ENCODE measurements at regions not wholly inside any gene's neighbourhood (a gene's known extent, or its start where the extent isn't known, plus 50 kb on each side); places are given as distances from the start of the nearest gene placed in this dataset.
"Not testable (repeated sequence)": the region's sequence is repeated elsewhere in the genome, so short reads cannot be mapped to it uniquely, and the experiment has no call there.

- TF ChIP-seq CTCF (IDR thresholded peaks at IDR 0.05) = peak in 3 of 4 experiments; percentile 22 to 48 (median 22)
- not testable (repeated sequence) for H3K4me3 ChIP-seq, H3K36me3 ChIP-seq, H3K27me3 ChIP-seq, H3K9me3 ChIP-seq, H3K4me1 ChIP-seq, ATAC-seq, H3K27ac ChIP-seq
- 0 to 25% methylated on average over 3 to 4 of the region's 4 CpGs for WGBS, 2 donors (ENCODE audit: low coverage in 1 of 2)
These were observed 125.8 kb downstream of the KBTBD2 start for GRCh38 chr7:32765649-32766251.

GRCh38 chr7:32765185-32765584 lies 126.4 kb downstream of the KBTBD2 start:
- WGBS, 2 donors (ENCODE audit: low coverage in 1 of 2) = 93 to 94% methylated on average over 2 to 3 of the region's 3 CpGs
- no peak for ATAC-seq
- H3K4me1 ChIP-seq = peaks cover 0 to 7% (median 0%) of the 10 kb centered on the region in 3 donors

GRCh38 chr7:32762925-32763293 lies 128.7 kb downstream of the KBTBD2 start:
- Histone ChIP-seq H3K4me3 (no peak overlapping the region), H3K27me3 (no peaks in the 10 kb centered on the region), H3K4me1 (peaks cover 0 to 7% (median 0%) of the 10 kb centered on the region in 3 donors), H3K27ac (no peak overlapping the region), H3K9me3 (no peaks in the 10 kb centered on the region), H3K36me3 (no peaks in the 10 kb centered on the region)
- no peak for ATAC-seq
- WGBS, 2 donors (ENCODE audit: low coverage in 1 of 2) = 47 to 61% methylated on average over 17 to 18 of the region's 23 CpGs
- no peak for TF ChIP-seq CTCF (IDR thresholded peaks at IDR 0.05)
- no peak for TF ChIP-seq EP300 (IDR thresholded peaks at IDR 0.05)

More at GRCh38 chr7:32765185-32765584, 126.4 kb downstream of the KBTBD2 start:
- Histone ChIP-seq H3K27me3 (no peaks in the 10 kb centered on the region), H3K9me3 (no peaks in the 10 kb centered on the region), H3K27ac (no peak overlapping the region), H3K4me3 (no peak overlapping the region), H3K36me3 (no peaks in the 10 kb centered on the region)
- TF ChIP-seq POLR2A (IDR thresholded peaks at IDR 0.05) (no peak), POLR2AphosphoS5 (IDR thresholded peaks at IDR 0.05) (no peak), CTCF (IDR thresholded peaks at IDR 0.05) (no peak), EP300 (IDR thresholded peaks at IDR 0.05) (no peak)

- H3K4me3 ChIP-seq = peak overlapping the region in 1 of 2 donors; percentile 12
- ATAC-seq, H3K27me3 ChIP-seq, H3K9me3 ChIP-seq, H3K27ac ChIP-seq, H3K4me1 ChIP-seq, H3K36me3 ChIP-seq: not testable (repeated sequence)
- 63 to 66% methylated on average over 10 to 19 of the region's 29 CpGs for WGBS, 2 donors (ENCODE audit: low coverage in 1 of 2)
These were observed 129.2 kb downstream of the KBTBD2 start for GRCh38 chr7:32762206-32762924.

GRCh38 chr7:32761451-32762205 lies 129.9 kb downstream of the KBTBD2 start:
- H3K27me3 ChIP-seq = no peaks in the 10 kb centered on the region
- peaks cover 0 to 7% (median 0%) of the 10 kb centered on the region in 3 donors for H3K4me1 ChIP-seq
- no peak for ATAC-seq
- H3K27ac ChIP-seq = no peak overlapping the region
- H3K4me3 ChIP-seq = peak overlapping the region in 1 of 2 donors; percentile 12
- TF ChIP-seq EP300 (IDR thresholded peaks at IDR 0.05) (no peak), CTCF (IDR thresholded peaks at IDR 0.05) (no peak), POLR2AphosphoS5 (IDR thresholded peaks at IDR 0.05) (no peak), POLR2A (IDR thresholded peaks at IDR 0.05) (no peak)
- no peaks in the 10 kb centered on the region for H3K36me3 ChIP-seq
- 37% methylated on average over 15 of the region's 46 CpGs; no CpG with 5 or more reads in 1 of the 2 donors for WGBS, 2 donors (ENCODE audit: low coverage in 1 of 2)
- H3K9me3 ChIP-seq = no peaks in the 10 kb centered on the region

GRCh38 chr7:32760755-32761154 lies 130.8 kb downstream of the KBTBD2 start:
- H3K27me3 ChIP-seq, H3K36me3 ChIP-seq, H3K4me3 ChIP-seq, ATAC-seq, H3K4me1 ChIP-seq, H3K27ac ChIP-seq, H3K9me3 ChIP-seq: not testable (repeated sequence)
- WGBS, 2 donors (ENCODE audit: low coverage in 1 of 2) = 87 to 95% methylated on average over 3 to 5 of the region's 5 CpGs

- H3K4me1 ChIP-seq, ATAC-seq, H3K27me3 ChIP-seq, H3K27ac ChIP-seq, H3K9me3 ChIP-seq, H3K36me3 ChIP-seq, H3K4me3 ChIP-seq: not testable (repeated sequence)
- 86% methylated on average over 3 of the region's 3 CpGs; no CpG with 5 or more reads in 1 of the 2 donors for WGBS, 2 donors (ENCODE audit: low coverage in 1 of 2)
These were observed 131.7 kb downstream of the KBTBD2 start for GRCh38 chr7:32759859-32760258.

GRCh38 chr7:32753872-32754271 lies 137.7 kb downstream of the KBTBD2 start:
- not testable (repeated sequence) for H3K36me3 ChIP-seq, H3K27ac ChIP-seq, H3K4me1 ChIP-seq, H3K4me3 ChIP-seq, H3K27me3 ChIP-seq, H3K9me3 ChIP-seq, ATAC-seq
- WGBS, 2 donors (ENCODE audit: low coverage in 1 of 2) = no CpG with 5 or more reads among the region's 29 CpGs

All from gastroesophageal sphincter (tissue), 4 donors.